ENCODE measurements at regions not wholly inside any gene's neighbourhood (a gene's known extent, or its start where the extent isn't known, plus 50 kb on each side); places are given as distances from the start of the nearest gene placed in this dataset.

- Mint-ChIP-seq H3K4me1 (no peaks in the 10 kb centered on the region), H3K27me3 (no peaks in the 10 kb centered on the region), H3K9me3 (peaks cover 8 to 43% (median 21%) of the 10 kb centered on the region in 5 donors), H3K36me3 (no peaks in the 10 kb centered on the region), H3K27ac (no peak overlapping the region), H3K4me3 (no peak overlapping the region)
- H3K9me3 ChIP-seq (ENCODE audit: low read length): no peaks in the 10 kb centered on the region
- no peaks in the 10 kb centered on the region for H3K36me3 ChIP-seq (ENCODE audit: insufficient read depth, low read length)
- no peak for DNase-seq
- no peaks in the 10 kb centered on the region for H3K4me1 ChIP-seq (ENCODE audit: insufficient read depth, low read length)
- CTCF ChIA-PET: no interaction called here
- no peak overlapping the region for H3K4me3 ChIP-seq (ENCODE audit: low read length)
- POLR2A ChIA-PET: no interaction called here
- H3K27me3 ChIP-seq (ENCODE audit: insufficient read depth, low read length, poor library complexity, severe bottlenecking): no peaks in the 10 kb centered on the region
- H3K27ac ChIP-seq (ENCODE audit: low read depth, low read length): no peak overlapping the region
Measured at GRCh38 chr7:52325237-52325636, 710.2 kb upstream of the POM121L12 start.

GRCh38 chr7:52323202-52323746 lies 712.2 kb upstream of the POM121L12 start:
- POLR2A ChIA-PET: no interaction called here

GRCh38 chr7:52320610-52321009 lies 714.8 kb upstream of the POM121L12 start:
- Mint-ChIP-seq H3K4me3 (no peak overlapping the region), H3K27ac (no peak overlapping the region), H3K36me3 (no peaks in the 10 kb centered on the region), H3K9me3 (peaks cover 6 to 46% (median 24%) of the 10 kb centered on the region in 5 donors), H3K27me3 (no peaks in the 10 kb centered on the region), H3K4me1 (no peaks in the 10 kb centered on the region)
- H3K9me3 ChIP-seq (ENCODE audit: low read length): no peaks in the 10 kb centered on the region
- H3K4me1 ChIP-seq (ENCODE audit: insufficient read depth, low read length): no peaks in the 10 kb centered on the region
- POLR2A ChIA-PET: no interaction called here
- no peak overlapping the region for H3K27ac ChIP-seq (ENCODE audit: low read depth, low read length)
- H3K36me3 ChIP-seq (ENCODE audit: insufficient read depth, low read length): no peaks in the 10 kb centered on the region
- no peak overlapping the region for H3K4me3 ChIP-seq (ENCODE audit: low read length)
- CTCF ChIA-PET: no interaction called here
- H3K27me3 ChIP-seq (ENCODE audit: insufficient read depth, low read length, poor library complexity, severe bottlenecking): no peaks in the 10 kb centered on the region
- DNase-seq: no peak

More at GRCh38 chr7:52323202-52323746, 712.2 kb upstream of the POM121L12 start:
- Mint-ChIP-seq H3K4me3 (no peak overlapping the region), H3K36me3 (no peaks in the 10 kb centered on the region), H3K9me3 (peaks cover 4 to 44% (median 13%) of the 10 kb centered on the region in 5 donors), H3K27me3 (no peaks in the 10 kb centered on the region), H3K4me1 (no peaks in the 10 kb centered on the region), H3K27ac (no peak overlapping the region)
- no peaks in the 10 kb centered on the region for H3K4me1 ChIP-seq (ENCODE audit: insufficient read depth, low read length)
- CTCF ChIA-PET: no interaction called here
- H3K27me3 ChIP-seq (ENCODE audit: insufficient read depth, low read length, poor library complexity, severe bottlenecking): no peaks in the 10 kb centered on the region
- no peaks in the 10 kb centered on the region for H3K9me3 ChIP-seq (ENCODE audit: low read length)
- H3K27ac ChIP-seq (ENCODE audit: low read depth, low read length): no peak overlapping the region
- H3K4me3 ChIP-seq (ENCODE audit: low read length): no peak overlapping the region
- no peaks in the 10 kb centered on the region for H3K36me3 ChIP-seq (ENCODE audit: insufficient read depth, low read length)
- no peak for DNase-seq

GRCh38 chr7:52317921-52318320 lies 717.5 kb upstream of the POM121L12 start:
- H3K4me1 ChIP-seq (ENCODE audit: insufficient read depth, low read length): no peaks in the 10 kb centered on the region
- no peak overlapping the region for H3K4me3 ChIP-seq (ENCODE audit: low read length)
- DNase-seq: no peak
- no peaks in the 10 kb centered on the region for H3K27me3 ChIP-seq (ENCODE audit: insufficient read depth, low read length, poor library complexity, severe bottlenecking)
- Mint-ChIP-seq H3K4me3 (no peak overlapping the region), H3K27ac (no peak overlapping the region), H3K9me3 (peaks cover 4 to 39% (median 22%) of the 10 kb centered on the region in 5 donors), H3K36me3 (no peaks in the 10 kb centered on the region), H3K27me3 (no peaks in the 10 kb centered on the region), H3K4me1 (no peaks in the 10 kb centered on the region)
- POLR2A ChIA-PET: no interaction called here
- H3K27ac ChIP-seq (ENCODE audit: low read depth, low read length): no peak overlapping the region
- CTCF ChIA-PET: no interaction called here
- no peaks in the 10 kb centered on the region for H3K9me3 ChIP-seq (ENCODE audit: low read length)
- no peaks in the 10 kb centered on the region for H3K36me3 ChIP-seq (ENCODE audit: insufficient read depth, low read length)

GRCh38 chr7:52311886-52312285 lies 723.5 kb upstream of the POM121L12 start:
- no peaks in the 10 kb centered on the region for H3K36me3 Mint-ChIP-seq

GRCh38 chr7:52309631-52310030 lies 725.8 kb upstream of the POM121L12 start:
- H3K36me3 ChIP-seq (ENCODE audit: insufficient read depth, low read length): no peaks in the 10 kb centered on the region
- no peak overlapping the region for H3K27ac Mint-ChIP-seq
- no peaks in the 10 kb centered on the region for H3K4me1 Mint-ChIP-seq
- no peak for DNase-seq
- H3K4me1 ChIP-seq (ENCODE audit: insufficient read depth, low read length): no peaks in the 10 kb centered on the region
- H3K9me3 ChIP-seq (ENCODE audit: low read length): no peaks in the 10 kb centered on the region
- CTCF ChIA-PET: no interaction called here
- H3K27me3 ChIP-seq (ENCODE audit: insufficient read depth, low read length, poor library complexity, severe bottlenecking): no peaks in the 10 kb centered on the region
- no peak overlapping the region for H3K27ac ChIP-seq (ENCODE audit: low read depth, low read length)
- H3K4me3 ChIP-seq (ENCODE audit: low read length): no peak overlapping the region
- POLR2A ChIA-PET: no interaction called here
- H3K36me3 Mint-ChIP-seq: no peaks in the 10 kb centered on the region
- H3K9me3 Mint-ChIP-seq: peaks cover 3 to 27% (median 10%) of the 10 kb centered on the region in 5 donors
- no peak overlapping the region for H3K4me3 Mint-ChIP-seq
- no peaks in the 10 kb centered on the region for H3K27me3 Mint-ChIP-seq

More at GRCh38 chr7:52311886-52312285, 723.5 kb upstream of the POM121L12 start:
- no peaks in the 10 kb centered on the region for H3K4me1 ChIP-seq (ENCODE audit: insufficient read depth, low read length)
- ChIA-PET POLR2A (no interaction called here), CTCF (no interaction called here)
- no peak overlapping the region for H3K27ac Mint-ChIP-seq
- no peak for DNase-seq
- no peak overlapping the region for H3K4me3 Mint-ChIP-seq
- H3K9me3 ChIP-seq (ENCODE audit: low read length): no peaks in the 10 kb centered on the region
- no peaks in the 10 kb centered on the region for H3K27me3 ChIP-seq (ENCODE audit: insufficient read depth, low read length, poor library complexity, severe bottlenecking)
- H3K27me3 Mint-ChIP-seq: no peaks in the 10 kb centered on the region
- no peaks in the 10 kb centered on the region for H3K4me1 Mint-ChIP-seq
- no peak overlapping the region for H3K4me3 ChIP-seq (ENCODE audit: low read length)
- peaks cover 6 to 31% (median 17%) of the 10 kb centered on the region in 5 donors for H3K9me3 Mint-ChIP-seq
- no peak overlapping the region for H3K27ac ChIP-seq (ENCODE audit: low read depth, low read length)
- H3K36me3 ChIP-seq (ENCODE audit: insufficient read depth, low read length): no peaks in the 10 kb centered on the region

GRCh38 chr7:52302765-52303520 lies 732.5 kb upstream of the POM121L12 start:
- no peaks in the 10 kb centered on the region for H3K4me1 ChIP-seq (ENCODE audit: insufficient read depth, low read length)
- no peaks in the 10 kb centered on the region for H3K27me3 Mint-ChIP-seq
- CTCF ChIA-PET: no interaction called here
- peaks cover 2 to 19% (median 13%) of the 10 kb centered on the region in 5 donors for H3K9me3 Mint-ChIP-seq
- no peaks in the 10 kb centered on the region for H3K36me3 ChIP-seq (ENCODE audit: insufficient read depth, low read length)
- no peak for DNase-seq
- no peaks in the 10 kb centered on the region for H3K4me1 Mint-ChIP-seq
- POLR2A ChIA-PET: no interaction called here
- H3K4me3 ChIP-seq (ENCODE audit: low read length): no peak overlapping the region
- H3K4me3 Mint-ChIP-seq: no peak overlapping the region
- H3K27me3 ChIP-seq (ENCODE audit: insufficient read depth, low read length, poor library complexity, severe bottlenecking): no peaks in the 10 kb centered on the region
- H3K36me3 Mint-ChIP-seq: no peaks in the 10 kb centered on the region
- no peak overlapping the region for H3K27ac ChIP-seq (ENCODE audit: low read depth, low read length)
- no peak overlapping the region for H3K27ac Mint-ChIP-seq
- H3K9me3 ChIP-seq (ENCODE audit: low read length): no peaks in the 10 kb centered on the region

GRCh38 chr7:52297128-52297527 lies 738.3 kb upstream of the POM121L12 start:
- ChIA-PET CTCF (no interaction called here), POLR2A (no interaction called here)
- H3K27ac ChIP-seq (ENCODE audit: low read depth, low read length): no peak overlapping the region
- Mint-ChIP-seq H3K27me3 (no peaks in the 10 kb centered on the region), H3K27ac (no peak overlapping the region), H3K9me3 (peaks cover 5 to 29% (median 16%) of the 10 kb centered on the region in 5 donors), H3K36me3 (no peaks in the 10 kb centered on the region), H3K4me3 (no peak overlapping the region), H3K4me1 (no peaks in the 10 kb centered on the region)
- no peak for DNase-seq
- H3K4me1 ChIP-seq (ENCODE audit: insufficient read depth, low read length): no peaks in the 10 kb centered on the region
- no peaks in the 10 kb centered on the region for H3K9me3 ChIP-seq (ENCODE audit: low read length)
- H3K4me3 ChIP-seq (ENCODE audit: low read length): no peak overlapping the region
- no peaks in the 10 kb centered on the region for H3K36me3 ChIP-seq (ENCODE audit: insufficient read depth, low read length)
- no peaks in the 10 kb centered on the region for H3K27me3 ChIP-seq (ENCODE audit: insufficient read depth, low read length, poor library complexity, severe bottlenecking)

Measured in CD8-positive, alpha-beta memory T cell (primary cell).